H9 (cell line): ENCODE measurements at regions not wholly inside any gene's neighbourhood (a gene's known extent, or its start where the extent isn't known, plus 50 kb on each side); places are given as distances from the start of the nearest gene placed in this dataset.

Source experiments
- DNase-seq: peaks from one replicate; pipeline ENCODE4 v3.0.0-alpha.2; 2017
- H2AFZ ChIP-seq: one replicate; pipeline ENCODE4 v1.6.1; 2013; ENCODE audit warnings: mild to moderate bottlenecking, low read length, control low read depth, moderate library complexity
- H2AK5ac ChIP-seq: 2 replicates; pipeline ENCODE4 v1.6.1; 2013; ENCODE audit warnings: low read length, control low read depth, mixed read lengths; ENCODE audit not compliant: insufficient read length
- H2BK120ac ChIP-seq: one replicate; pipeline ENCODE4 v1.6.1; 2013; ENCODE audit warnings: low read depth, mild to moderate bottlenecking, low read length, control low read depth, inconsistent platforms; ENCODE audit not compliant: poor library complexity, severe bottlenecking
- H2BK12ac ChIP-seq: 2 replicates; pipeline ENCODE4 v1.6.1; 2013; ENCODE audit warnings: low read length, control low read depth, mixed read lengths, low read depth; ENCODE audit not compliant: insufficient read length
- H2BK15ac ChIP-seq: 2 replicates; pipeline ENCODE4 v1.6.1; 2013; ENCODE audit warnings: low read depth, low read length, control low read depth
- H2BK20ac ChIP-seq: one replicate; pipeline ENCODE4 v1.6.1; 2013; ENCODE audit warnings: low read depth, mild to moderate bottlenecking, low read length, control low read depth, inconsistent platforms; ENCODE audit not compliant: poor library complexity, severe bottlenecking
- H2BK5ac ChIP-seq: 2 replicates; pipeline ENCODE4 v1.6.1; 2013; ENCODE audit warnings: low read length, control low read depth, mixed read lengths; ENCODE audit not compliant: insufficient read length
- H3K14ac ChIP-seq: 2 replicates; pipeline ENCODE4 v1.6.1; 2013; ENCODE audit warnings: low read length, control low read depth; ENCODE audit not compliant: insufficient read depth
- H3K18ac ChIP-seq: 2 replicates; pipeline ENCODE4 v1.6.1; 2013; ENCODE audit warnings: low read depth, mild to moderate bottlenecking, mixed read lengths, low read length, control low read depth; ENCODE audit not compliant: insufficient read length
- H3K23ac ChIP-seq: 2 replicates; pipeline ENCODE4 v1.6.1; 2013; ENCODE audit warnings: low read length, control low read depth, mixed read lengths, low read depth; ENCODE audit not compliant: insufficient read length
- H3K23me2 ChIP-seq: 2 replicates; pipeline ENCODE4 v1.6.1; 2013; ENCODE audit warnings: low read depth, mild to moderate bottlenecking, mixed read lengths, low read length, control low read depth; ENCODE audit not compliant: insufficient read length, poor library complexity, severe bottlenecking
- H3K27ac ChIP-seq: 2 replicates; pipeline ENCODE4 v1.5.1; 2013; ENCODE audit warnings: low read length, control low read depth, mixed read lengths, low read depth; ENCODE audit not compliant: insufficient read length
- H3K27me3 ChIP-seq: 2 replicates; pipeline ENCODE4 v1.6.1; 2013; ENCODE audit warnings: low read length, control low read depth, inconsistent platforms; ENCODE audit not compliant: insufficient read depth
- H3K4ac ChIP-seq: 2 replicates; pipeline ENCODE4 v1.6.1; 2013; ENCODE audit warnings: low read depth, mild to moderate bottlenecking, control low read depth, inconsistent platforms, low read length, moderate library complexity
- H3K4me1 ChIP-seq: 2 replicates; pipeline ENCODE4 v1.6.1; 2013; ENCODE audit warnings: low read length, control low read depth, inconsistent platforms; ENCODE audit not compliant: insufficient read depth
- H3K4me2 ChIP-seq: 2 replicates; pipeline ENCODE4 v1.6.1; 2013; ENCODE audit warnings: low read length, control low read depth, mixed read lengths; ENCODE audit not compliant: insufficient read length, insufficient read depth
- H3K56ac ChIP-seq: 2 replicates; pipeline ENCODE4 v1.6.1; 2013; ENCODE audit warnings: low read depth, mild to moderate bottlenecking, mixed read lengths, low read length, control low read depth; ENCODE audit not compliant: insufficient read length
- H3K79me1 ChIP-seq: 2 replicates; pipeline ENCODE4 v1.6.1; 2013; ENCODE audit warnings: low read depth, mild to moderate bottlenecking, moderate library complexity, low read length, control low read depth, inconsistent platforms; ENCODE audit not compliant: insufficient read depth, poor library complexity, severe bottlenecking
- H3K79me2 ChIP-seq: 2 replicates; pipeline ENCODE4 v1.6.1; 2013; ENCODE audit warnings: low read length, control low read depth, inconsistent platforms; ENCODE audit not compliant: insufficient read depth
- H3K9ac ChIP-seq: 2 replicates; pipeline ENCODE4 v1.6.1; 2013; ENCODE audit warnings: low read length, control low read depth, mixed read lengths; ENCODE audit not compliant: insufficient read length; ENCODE audit errors: extremely low read depth
- H3K9me3 ChIP-seq: one replicate; pipeline ENCODE4 v1.6.1; 2013; ENCODE audit warnings: low read depth, low read length, inconsistent platforms; ENCODE audit not compliant: control insufficient read depth
- H3T11ph ChIP-seq: one replicate; pipeline ENCODE4 v1.6.1; 2013; ENCODE audit warnings: mild to moderate bottlenecking, low read length, control low read depth, inconsistent platforms
- H4K20me1 ChIP-seq: one replicate; pipeline ENCODE4 v1.6.1; 2013; ENCODE audit not compliant: control insufficient read depth, insufficient read length, insufficient read depth
- H4K5ac ChIP-seq: 2 replicates; pipeline ENCODE4 v1.6.1; 2013; ENCODE audit warnings: low read depth, mild to moderate bottlenecking, mixed read lengths, low read length, control low read depth; ENCODE audit not compliant: insufficient read length
- H4K8ac ChIP-seq: replicated peaks from 2 replicates; pipeline ENCODE4 v1.6.1; 2013; ENCODE audit warnings: low read length, control low read depth, mixed read lengths, low read depth; ENCODE audit not compliant: insufficient read length
- H4K91ac ChIP-seq: 2 replicates; pipeline ENCODE4 v1.6.1; 2013; ENCODE audit warnings: low read depth, mild to moderate bottlenecking, moderate library complexity, mixed read lengths, low read length, control low read depth; ENCODE audit not compliant: insufficient read length
- H3K27ac Mint-ChIP-seq, 3 experiments: 2 replicates in 2 of 3; 3 replicates in 1 of 3; pipeline ENCODE4 v1.8.0; 2020 to 2021; ENCODE audit warnings: mixed read lengths in 3 of 3, mild to moderate bottlenecking in 1 of 3, moderate library complexity in 1 of 3
- H3K27me3 Mint-ChIP-seq: 2 replicates; pipeline ENCODE4 v1.8.0; 2021; ENCODE audit warnings: low read depth, mild to moderate bottlenecking, moderate library complexity, mixed read lengths
- H3K36me3 Mint-ChIP-seq, 3 experiments: 2 replicates in 2 of 3; 3 replicates in 1 of 3; pipeline ENCODE4 v1.8.0; 2020 to 2021; ENCODE audit warnings: low read depth in 3 of 3, mixed read lengths in 3 of 3; ENCODE audit not compliant: insufficient read depth in 1 of 3
- H3K4me1 Mint-ChIP-seq, 2 experiments: 2 replicates each; pipeline ENCODE4 v1.8.0; 2020; ENCODE audit warnings: mixed read lengths in 2 of 2
- H3K4me3 Mint-ChIP-seq, 2 experiments: 2 replicates in 1 of 2; 3 replicates in 1 of 2; pipeline ENCODE4 v1.8.0; 2020 to 2021; ENCODE audit warnings: mild to moderate bottlenecking in 2 of 2, mixed read lengths in 2 of 2, moderate library complexity in 1 of 2
- H3K9me3 Mint-ChIP-seq, 2 experiments: 2 replicates in 1 of 2; 3 replicates in 1 of 2; pipeline ENCODE4 v1.8.0; 2020; ENCODE audit warnings: mild to moderate bottlenecking in 2 of 2, mixed read lengths in 2 of 2, moderate library complexity in 1 of 2
- WGBS: extraction: QIAGEN DNeasy Blood & Tissue Kit; methylation state at CpG from one replicate; pipeline ENCODE4 v1.1.7; 2013; ENCODE audit warnings: missing lambda C conversion rate, low lambda C conversion rate, mixed read lengths; ENCODE audit not compliant: insufficient read length; ENCODE audit errors: extremely low coverage; 5-methylcytosine and 5-hydroxymethylcytosine counted together
- TF ChIP-seq, protein P1 (sequence below): fragments of 200-600 bp; sonication (generic); conservative IDR thresholded peaks from 3 replicates; pipeline ENCODE4 v1.8.0; 2021; ENCODE audit warnings: antibody characterized with exemption, mild to moderate bottlenecking

DNA sequence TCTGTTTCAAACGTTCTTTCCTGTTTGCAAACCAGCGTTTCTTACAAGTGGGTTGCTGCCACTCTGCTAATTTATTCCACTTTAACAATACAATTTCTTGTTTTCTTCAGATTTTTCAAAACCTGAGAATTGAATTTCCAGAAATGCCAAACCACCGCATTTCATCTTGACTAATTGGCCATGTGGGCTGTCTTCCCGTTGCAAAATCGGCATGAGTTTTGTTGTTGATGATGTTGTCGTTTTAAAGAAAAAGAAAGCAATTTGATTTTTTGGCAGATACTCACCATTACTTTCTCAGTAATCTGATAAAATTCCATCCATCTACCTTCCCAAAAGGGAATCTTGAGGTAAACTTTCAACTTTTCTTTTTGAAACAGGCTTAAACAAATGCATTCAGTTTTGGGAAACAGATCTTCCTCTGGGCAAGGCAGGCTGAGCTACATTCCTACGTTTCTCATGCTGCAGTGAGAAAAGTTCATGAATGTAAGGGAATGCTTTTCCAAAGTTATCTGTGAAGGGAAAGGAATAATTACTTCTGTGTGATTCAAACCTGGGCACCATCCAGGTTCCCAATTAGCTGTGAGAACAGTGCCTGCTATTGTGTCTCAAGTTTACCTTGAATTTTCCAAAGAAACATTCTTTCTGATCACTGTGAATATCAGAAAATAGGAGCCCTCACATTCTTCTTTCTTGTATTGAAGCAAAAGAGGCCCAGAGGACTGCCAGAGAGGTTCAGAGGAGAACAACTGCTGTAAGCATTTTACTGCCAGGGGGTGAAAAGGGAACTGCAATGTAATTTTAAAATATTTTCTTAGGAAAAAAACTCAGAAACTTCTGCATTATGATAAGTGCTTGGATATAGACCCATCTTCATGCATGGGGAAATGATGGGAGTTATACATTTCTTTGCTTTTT, 100.7 kb upstream of the TUT7 start:
- Histone ChIP-seq H4K8ac (no peak overlapping the region), H3K56ac (no peak overlapping the region), H3K4me1 (no peaks in the 10 kb centered on the region), H2BK12ac (no peak overlapping the region), H3K23ac (no peak overlapping the region), H3K4me2 (no peak overlapping the region), H2AK5ac (no peak overlapping the region), H2BK20ac (no peak overlapping the region), H2BK5ac (no peak overlapping the region), H3K4ac (no peak overlapping the region), H4K20me1 (no peaks in the 10 kb centered on the region), H3K27ac (no peak overlapping the region), H3K18ac (no peak overlapping the region), H3K9me3 (no peaks in the 10 kb centered on the region), H2AFZ (no peak overlapping the region), H3T11ph (no peak overlapping the region), H3K79me1 (no peaks in the 10 kb centered on the region), H3K14ac (no peak overlapping the region), H3K23me2 (no peaks in the 10 kb centered on the region), H4K5ac (no peak overlapping the region), H3K79me2 (no peaks in the 10 kb centered on the region), H3K9ac (no peak overlapping the region), H2BK120ac (no peak overlapping the region), H2BK15ac (no peak overlapping the region), H4K91ac (no peak overlapping the region), H3K27me3 (no peaks in the 10 kb centered on the region)
- TF ChIP-seq, protein P1, sequence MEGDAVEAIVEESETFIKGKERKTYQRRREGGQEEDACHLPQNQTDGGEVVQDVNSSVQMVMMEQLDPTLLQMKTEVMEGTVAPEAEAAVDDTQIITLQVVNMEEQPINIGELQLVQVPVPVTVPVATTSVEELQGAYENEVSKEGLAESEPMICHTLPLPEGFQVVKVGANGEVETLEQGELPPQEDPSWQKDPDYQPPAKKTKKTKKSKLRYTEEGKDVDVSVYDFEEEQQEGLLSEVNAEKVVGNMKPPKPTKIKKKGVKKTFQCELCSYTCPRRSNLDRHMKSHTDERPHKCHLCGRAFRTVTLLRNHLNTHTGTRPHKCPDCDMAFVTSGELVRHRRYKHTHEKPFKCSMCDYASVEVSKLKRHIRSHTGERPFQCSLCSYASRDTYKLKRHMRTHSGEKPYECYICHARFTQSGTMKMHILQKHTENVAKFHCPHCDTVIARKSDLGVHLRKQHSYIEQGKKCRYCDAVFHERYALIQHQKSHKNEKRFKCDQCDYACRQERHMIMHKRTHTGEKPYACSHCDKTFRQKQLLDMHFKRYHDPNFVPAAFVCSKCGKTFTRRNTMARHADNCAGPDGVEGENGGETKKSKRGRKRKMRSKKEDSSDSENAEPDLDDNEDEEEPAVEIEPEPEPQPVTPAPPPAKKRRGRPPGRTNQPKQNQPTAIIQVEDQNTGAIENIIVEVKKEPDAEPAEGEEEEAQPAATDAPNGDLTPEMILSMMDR: no peak
- Mint-ChIP-seq H3K27me3 (no peaks in the 10 kb centered on the region), H3K36me3 (no peaks in the 10 kb centered on the region; a peak in 1 of 7 replicates), H3K27ac (no peak overlapping the region), H3K4me1 (peaks cover 0 to 4% of the 10 kb centered on the region in 2 experiments; a peak in 1 of 4 replicates), H3K4me3 (no peak overlapping the region), H3K9me3 (no peaks in the 10 kb centered on the region)
- WGBS: no CpG with 5 or more reads among the region's 7 CpGs
- no peak for DNase-seq
